H9 (cell line): ENCODE measurements at regions not wholly inside any gene's neighbourhood (a gene's known extent, or its start where the extent isn't known, plus 50 kb on each side); places are given as distances from the start of the nearest gene placed in this dataset.
"Not testable (repeated sequence)": the region's sequence is repeated elsewhere in the genome, so short reads cannot be mapped to it uniquely, and the experiment has no call there.

ENCODE experiments used
- DNase-seq: peaks from one replicate; pipeline ENCODE4 v3.0.0-alpha.2; 2017
- H2AFZ ChIP-seq: one replicate; pipeline ENCODE4 v1.6.1; 2013; ENCODE audit warnings: mild to moderate bottlenecking, low read length, control low read depth, moderate library complexity
- H2AK5ac ChIP-seq: 2 replicates; pipeline ENCODE4 v1.6.1; 2013; ENCODE audit warnings: low read length, control low read depth, mixed read lengths; ENCODE audit not compliant: insufficient read length
- H2BK120ac ChIP-seq: one replicate; pipeline ENCODE4 v1.6.1; 2013; ENCODE audit warnings: low read depth, mild to moderate bottlenecking, low read length, control low read depth, inconsistent platforms; ENCODE audit not compliant: poor library complexity, severe bottlenecking
- H2BK12ac ChIP-seq: 2 replicates; pipeline ENCODE4 v1.6.1; 2013; ENCODE audit warnings: low read length, control low read depth, mixed read lengths, low read depth; ENCODE audit not compliant: insufficient read length
- H2BK15ac ChIP-seq: 2 replicates; pipeline ENCODE4 v1.6.1; 2013; ENCODE audit warnings: low read depth, low read length, control low read depth
- H2BK20ac ChIP-seq: one replicate; pipeline ENCODE4 v1.6.1; 2013; ENCODE audit warnings: low read depth, mild to moderate bottlenecking, low read length, control low read depth, inconsistent platforms; ENCODE audit not compliant: poor library complexity, severe bottlenecking
- H2BK5ac ChIP-seq: 2 replicates; pipeline ENCODE4 v1.6.1; 2013; ENCODE audit warnings: low read length, control low read depth, mixed read lengths; ENCODE audit not compliant: insufficient read length
- H3K14ac ChIP-seq: 2 replicates; pipeline ENCODE4 v1.6.1; 2013; ENCODE audit warnings: low read length, control low read depth; ENCODE audit not compliant: insufficient read depth
- H3K18ac ChIP-seq: 2 replicates; pipeline ENCODE4 v1.6.1; 2013; ENCODE audit warnings: low read depth, mild to moderate bottlenecking, mixed read lengths, low read length, control low read depth; ENCODE audit not compliant: insufficient read length
- H3K23ac ChIP-seq: 2 replicates; pipeline ENCODE4 v1.6.1; 2013; ENCODE audit warnings: low read length, control low read depth, mixed read lengths, low read depth; ENCODE audit not compliant: insufficient read length
- H3K23me2 ChIP-seq: 2 replicates; pipeline ENCODE4 v1.6.1; 2013; ENCODE audit warnings: low read depth, mild to moderate bottlenecking, mixed read lengths, low read length, control low read depth; ENCODE audit not compliant: insufficient read length, poor library complexity, severe bottlenecking
- H3K27ac ChIP-seq: 2 replicates; pipeline ENCODE4 v1.5.1; 2013; ENCODE audit warnings: low read length, control low read depth, mixed read lengths, low read depth; ENCODE audit not compliant: insufficient read length
- H3K27me3 ChIP-seq: 2 replicates; pipeline ENCODE4 v1.6.1; 2013; ENCODE audit warnings: low read length, control low read depth, inconsistent platforms; ENCODE audit not compliant: insufficient read depth
- H3K4ac ChIP-seq: 2 replicates; pipeline ENCODE4 v1.6.1; 2013; ENCODE audit warnings: low read depth, mild to moderate bottlenecking, control low read depth, inconsistent platforms, low read length, moderate library complexity
- H3K4me1 ChIP-seq: 2 replicates; pipeline ENCODE4 v1.6.1; 2013; ENCODE audit warnings: low read length, control low read depth, inconsistent platforms; ENCODE audit not compliant: insufficient read depth
- H3K4me2 ChIP-seq: 2 replicates; pipeline ENCODE4 v1.6.1; 2013; ENCODE audit warnings: low read length, control low read depth, mixed read lengths; ENCODE audit not compliant: insufficient read length, insufficient read depth
- H3K56ac ChIP-seq: 2 replicates; pipeline ENCODE4 v1.6.1; 2013; ENCODE audit warnings: low read depth, mild to moderate bottlenecking, mixed read lengths, low read length, control low read depth; ENCODE audit not compliant: insufficient read length
- H3K79me1 ChIP-seq: 2 replicates; pipeline ENCODE4 v1.6.1; 2013; ENCODE audit warnings: low read depth, mild to moderate bottlenecking, moderate library complexity, low read length, control low read depth, inconsistent platforms; ENCODE audit not compliant: insufficient read depth, poor library complexity, severe bottlenecking
- H3K79me2 ChIP-seq: 2 replicates; pipeline ENCODE4 v1.6.1; 2013; ENCODE audit warnings: low read length, control low read depth, inconsistent platforms; ENCODE audit not compliant: insufficient read depth
- H3K9ac ChIP-seq: 2 replicates; pipeline ENCODE4 v1.6.1; 2013; ENCODE audit warnings: low read length, control low read depth, mixed read lengths; ENCODE audit not compliant: insufficient read length; ENCODE audit errors: extremely low read depth
- H3K9me3 ChIP-seq: one replicate; pipeline ENCODE4 v1.6.1; 2013; ENCODE audit warnings: low read depth, low read length, inconsistent platforms; ENCODE audit not compliant: control insufficient read depth
- H3T11ph ChIP-seq: one replicate; pipeline ENCODE4 v1.6.1; 2013; ENCODE audit warnings: mild to moderate bottlenecking, low read length, control low read depth, inconsistent platforms
- H4K20me1 ChIP-seq: one replicate; pipeline ENCODE4 v1.6.1; 2013; ENCODE audit not compliant: control insufficient read depth, insufficient read length, insufficient read depth
- H4K5ac ChIP-seq: 2 replicates; pipeline ENCODE4 v1.6.1; 2013; ENCODE audit warnings: low read depth, mild to moderate bottlenecking, mixed read lengths, low read length, control low read depth; ENCODE audit not compliant: insufficient read length
- H4K8ac ChIP-seq: replicated peaks from 2 replicates; pipeline ENCODE4 v1.6.1; 2013; ENCODE audit warnings: low read length, control low read depth, mixed read lengths, low read depth; ENCODE audit not compliant: insufficient read length
- H4K91ac ChIP-seq: 2 replicates; pipeline ENCODE4 v1.6.1; 2013; ENCODE audit warnings: low read depth, mild to moderate bottlenecking, moderate library complexity, mixed read lengths, low read length, control low read depth; ENCODE audit not compliant: insufficient read length
- H3K27ac Mint-ChIP-seq, 3 experiments: 2 replicates in 2 of 3; 3 replicates in 1 of 3; pipeline ENCODE4 v1.8.0; 2020 to 2021; ENCODE audit warnings: mixed read lengths in 3 of 3, mild to moderate bottlenecking in 1 of 3, moderate library complexity in 1 of 3
- H3K27me3 Mint-ChIP-seq: 2 replicates; pipeline ENCODE4 v1.8.0; 2021; ENCODE audit warnings: low read depth, mild to moderate bottlenecking, moderate library complexity, mixed read lengths
- H3K36me3 Mint-ChIP-seq, 3 experiments: 2 replicates in 2 of 3; 3 replicates in 1 of 3; pipeline ENCODE4 v1.8.0; 2020 to 2021; ENCODE audit warnings: low read depth in 3 of 3, mixed read lengths in 3 of 3; ENCODE audit not compliant: insufficient read depth in 1 of 3
- H3K4me1 Mint-ChIP-seq, 2 experiments: 2 replicates each; pipeline ENCODE4 v1.8.0; 2020; ENCODE audit warnings: mixed read lengths in 2 of 2
- H3K4me3 Mint-ChIP-seq, 2 experiments: 2 replicates in 1 of 2; 3 replicates in 1 of 2; pipeline ENCODE4 v1.8.0; 2020 to 2021; ENCODE audit warnings: mild to moderate bottlenecking in 2 of 2, mixed read lengths in 2 of 2, moderate library complexity in 1 of 2
- H3K9me3 Mint-ChIP-seq, 2 experiments: 2 replicates in 1 of 2; 3 replicates in 1 of 2; pipeline ENCODE4 v1.8.0; 2020; ENCODE audit warnings: mild to moderate bottlenecking in 2 of 2, mixed read lengths in 2 of 2, moderate library complexity in 1 of 2
- WGBS: extraction: QIAGEN DNeasy Blood & Tissue Kit; methylation state at CpG from one replicate; pipeline ENCODE4 v1.1.7; 2013; ENCODE audit warnings: missing lambda C conversion rate, low lambda C conversion rate, mixed read lengths; ENCODE audit not compliant: insufficient read length; ENCODE audit errors: extremely low coverage; 5-methylcytosine and 5-hydroxymethylcytosine counted together

GRCh38 chr9:66797905-66798616 is 102.5 kb upstream of the ZNF658 start:
- not testable (repeated sequence) for H2AK5ac ChIP-seq, H4K91ac ChIP-seq, H2BK15ac ChIP-seq, H3K56ac ChIP-seq, H2BK5ac ChIP-seq, H3K4me1 ChIP-seq, H3T11ph ChIP-seq, H4K8ac ChIP-seq, H3K4me3 Mint-ChIP-seq, H3K9me3 ChIP-seq, H3K27me3 Mint-ChIP-seq, H3K9me3 Mint-ChIP-seq, H3K23ac ChIP-seq, H2BK120ac ChIP-seq, H3K18ac ChIP-seq, H4K20me1 ChIP-seq, H3K9ac ChIP-seq, H3K79me1 ChIP-seq, H4K5ac ChIP-seq, H2BK20ac ChIP-seq, H2BK12ac ChIP-seq, H3K23me2 ChIP-seq, H3K27me3 ChIP-seq, H3K14ac ChIP-seq, H3K4me2 ChIP-seq, H2AFZ ChIP-seq, H3K36me3 Mint-ChIP-seq, H3K4ac ChIP-seq, H3K79me2 ChIP-seq
- peak overlapping the region; percentile 81 to 97 (median 81) for H3K27ac Mint-ChIP-seq
- no CpG with 5 or more reads among the region's 8 CpGs for WGBS
- DNase-seq, result peak; percentile 54
- H3K27ac ChIP-seq, result peak overlapping the region; percentile 64
- peaks cover 21 to 25% of the 10 kb centered on the region in 2 experiments for H3K4me1 Mint-ChIP-seq

- not testable (repeated sequence) for H3K27me3 Mint-ChIP-seq, H3K14ac ChIP-seq, H2AK5ac ChIP-seq, H3K79me1 ChIP-seq, H2BK12ac ChIP-seq, H3K23ac ChIP-seq, H4K5ac ChIP-seq, H3K79me2 ChIP-seq, H3K23me2 ChIP-seq, H3T11ph ChIP-seq, H3K27ac ChIP-seq, H3K56ac ChIP-seq, H2BK20ac ChIP-seq, H2BK120ac ChIP-seq, H3K4me3 Mint-ChIP-seq, H2BK5ac ChIP-seq, H2BK15ac ChIP-seq, H4K91ac ChIP-seq, H4K8ac ChIP-seq, H3K9ac ChIP-seq, H4K20me1 ChIP-seq, DNase-seq, H3K18ac ChIP-seq, H3K9me3 Mint-ChIP-seq, H2AFZ ChIP-seq, H3K36me3 Mint-ChIP-seq, H3K4ac ChIP-seq, H3K9me3 ChIP-seq, H3K4me1 ChIP-seq, H3K4me2 ChIP-seq, H3K27me3 ChIP-seq
- H3K27ac Mint-ChIP-seq, result peak overlapping the region in 1 of 3 experiments; percentile 85; a peak in 1 of 7 replicates
- peaks cover 11 to 16% of the 10 kb centered on the region in 2 experiments for H3K4me1 Mint-ChIP-seq
- no CpG with 5 or more reads among the region's 1 CpG for WGBS
Observed at GRCh38 chr9:66803619-66804018, 96.9 kb upstream of the ZNF658 start.
